ENCODE measurements at regions not wholly inside any gene's neighbourhood (a gene's known extent, or its start where the extent isn't known, plus 50 kb on each side); places are given as distances from the start of the nearest gene placed in this dataset.
A peak's percentile ranks its signal among the peaks of the same experiment; 100 is the strongest.

DNA sequence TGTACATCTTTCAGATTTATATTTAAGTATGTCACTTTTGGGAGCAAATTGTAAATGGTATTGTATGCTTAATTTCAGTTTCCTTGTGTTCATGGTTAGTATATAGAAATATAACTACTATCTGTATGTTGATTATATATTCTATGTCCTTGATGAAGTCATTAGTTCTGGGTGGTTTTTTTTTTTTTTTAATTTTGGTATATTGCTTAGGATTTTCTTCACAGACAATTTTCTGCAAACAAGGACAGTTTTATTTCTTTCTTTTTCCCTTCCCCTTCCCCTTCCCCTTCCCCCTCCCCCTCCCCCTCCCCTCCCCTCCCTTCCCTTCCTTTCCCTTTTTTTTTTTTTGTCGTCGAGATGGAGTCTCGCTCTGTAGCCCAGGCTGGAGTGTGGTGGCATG lies 430.0 kb downstream of the TYW1 start:
- no peak for DNase-seq

- no peak for DNase-seq
Observed at GRCh38 chr7:67429735-67430134, 433.1 kb downstream of the TYW1 start.

DNA sequence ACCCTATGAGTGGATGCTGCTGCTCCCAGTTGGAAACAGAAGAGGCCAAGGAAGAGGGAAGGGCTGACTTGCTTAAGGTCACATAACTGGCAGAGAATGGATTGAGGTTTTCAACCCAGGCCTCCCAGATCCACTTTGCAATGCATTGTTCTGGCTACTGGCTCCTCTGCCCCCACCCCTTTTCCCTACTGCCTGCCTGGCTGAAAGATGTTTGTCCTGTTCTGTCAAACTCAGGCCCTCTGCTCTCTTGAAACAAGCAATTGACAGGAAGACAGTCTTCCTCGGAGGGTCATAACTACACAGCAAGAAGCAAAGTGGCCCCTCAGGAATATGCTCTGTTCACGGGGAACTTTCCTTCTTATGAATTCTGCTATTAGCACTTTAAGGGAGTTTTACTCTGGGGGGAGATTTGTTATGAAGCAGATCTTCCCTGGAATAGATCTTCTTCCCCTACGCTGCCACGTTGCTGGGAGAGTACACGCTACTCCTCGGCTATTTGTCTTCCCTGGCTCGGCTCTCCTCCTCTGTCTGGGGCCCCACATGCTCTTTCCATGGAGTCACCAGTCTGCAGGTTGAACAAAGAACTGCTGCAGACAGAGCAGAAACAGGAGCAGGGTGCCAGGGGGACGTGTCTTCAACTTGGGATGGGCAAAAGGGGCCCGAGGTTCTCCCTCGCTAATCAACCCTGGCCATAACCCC lies 436.1 kb downstream of the TYW1 start:
- DNase-seq = no peak

DNA sequence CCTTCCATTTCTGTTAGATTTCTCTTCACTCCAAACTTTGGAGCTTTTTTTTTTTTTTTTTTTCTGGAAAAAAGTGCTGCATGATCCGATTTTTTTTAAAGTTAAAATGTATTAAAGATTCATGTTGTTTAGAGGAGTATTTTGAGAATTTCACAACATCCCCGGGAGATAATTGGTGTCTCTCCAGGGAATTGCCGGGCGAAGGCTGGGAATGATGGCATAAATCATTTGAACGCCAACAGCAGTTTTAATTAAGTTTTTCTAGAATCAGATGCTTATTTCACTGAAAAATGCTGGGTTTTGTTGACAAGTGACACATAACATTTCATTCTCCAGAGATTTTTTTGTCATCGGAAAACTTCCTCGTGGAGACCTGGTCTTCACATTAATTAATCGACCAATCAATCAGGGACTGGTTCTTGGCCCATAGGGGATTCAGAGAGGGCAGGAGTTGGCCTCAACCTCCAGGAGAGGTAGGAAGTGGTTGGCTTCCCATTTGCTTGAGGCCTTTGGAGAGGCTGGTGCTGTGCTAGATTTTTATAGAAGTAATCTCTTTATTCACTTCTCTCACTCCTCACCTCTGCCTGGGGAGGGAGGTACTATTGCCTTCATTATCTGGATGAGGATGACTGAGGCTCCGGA lies 439.4 kb downstream of the TYW1 start:
- no peak for DNase-seq

- DNase-seq = no peak
Observed at GRCh38 chr7:67438198-67438882, 441.7 kb downstream of the TYW1 start.

- DNase-seq = no peak
Observed at GRCh38 chr7:67438913-67439505, 442.4 kb downstream of the TYW1 start.

GRCh38 chr7:67440321-67440720 lies 443.7 kb downstream of the TYW1 start:
- DNase-seq = no peak

GRCh38 chr7:67445728-67446127 lies 449.1 kb downstream of the TYW1 start:
- DNase-seq = no peak

- DNase-seq = no peak
Observed at GRCh38 chr7:67447297-67447696, 450.7 kb downstream of the TYW1 start.

- peak; percentile 65 for DNase-seq
Observed at GRCh38 chr7:67448271-67448670, 451.6 kb downstream of the TYW1 start.

GRCh38 chr7:67450171-67450570 lies 453.5 kb downstream of the TYW1 start:
- no peak for DNase-seq

- DNase-seq = no peak
Observed at GRCh38 chr7:67451306-67451705, 454.7 kb downstream of the TYW1 start.

GRCh38 chr7:67452516-67453026 lies 455.9 kb downstream of the TYW1 start:
- no peak for DNase-seq

DNA sequence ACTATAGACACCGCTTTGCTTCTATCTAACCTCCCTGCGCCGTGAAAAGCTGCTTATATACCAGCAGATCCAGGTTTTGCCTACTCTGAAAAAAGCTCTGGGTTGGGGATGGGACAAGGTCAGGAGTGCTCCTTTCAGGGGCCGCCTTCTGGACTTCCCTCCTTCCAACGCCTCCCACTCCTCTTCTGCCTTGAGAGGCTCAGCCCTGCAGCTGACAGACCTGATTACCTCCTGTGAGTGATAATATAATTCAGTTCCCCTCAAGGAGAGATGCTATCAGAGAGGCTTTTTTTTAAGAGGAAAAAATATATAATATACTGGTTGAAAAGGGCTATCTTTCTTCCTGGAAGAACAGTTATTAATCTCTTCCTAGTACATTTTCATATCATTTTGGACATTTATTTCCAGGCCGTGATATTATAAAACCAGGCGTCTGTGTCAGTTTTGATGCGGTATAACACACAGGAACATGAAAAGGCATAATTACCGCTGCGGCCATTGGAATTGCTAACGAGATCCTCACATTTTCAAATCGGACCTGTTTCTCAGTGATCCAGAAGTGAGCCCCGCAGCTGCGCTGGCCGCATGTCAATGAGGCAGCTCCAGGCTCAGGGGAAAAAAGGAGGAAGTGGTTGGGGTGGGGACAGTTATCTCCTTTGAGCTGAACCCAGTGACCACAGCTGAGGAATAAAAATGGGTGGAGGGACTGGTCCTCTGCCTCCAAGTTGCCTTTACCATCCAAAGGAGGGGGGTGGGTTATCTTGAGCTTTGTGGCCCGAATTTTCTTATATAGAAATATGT lies 457.1 kb downstream of the TYW1 start:
- no peak for DNase-seq

DNA sequence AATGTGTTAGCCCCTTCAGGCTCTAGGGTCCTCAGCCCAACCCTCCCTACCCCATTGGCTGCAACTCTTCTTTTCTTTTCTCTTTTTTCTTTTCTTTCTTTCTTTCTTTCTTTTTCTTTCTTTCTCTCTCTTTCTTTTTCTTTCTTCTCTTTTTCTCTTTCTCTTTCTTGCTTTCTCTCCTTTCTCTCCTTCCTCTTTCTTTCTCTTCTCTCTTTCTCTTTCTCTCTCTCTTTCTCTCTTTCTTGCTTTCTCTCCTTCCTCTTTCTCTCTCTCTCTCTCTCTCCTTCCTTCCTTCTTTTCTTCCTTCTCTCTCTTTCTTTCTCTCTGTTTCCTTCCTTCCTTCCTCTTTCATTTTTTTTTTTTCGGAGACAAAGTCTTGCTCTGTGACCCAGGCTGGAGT lies 458.9 kb downstream of the TYW1 start:
- no peak for DNase-seq

DNA sequence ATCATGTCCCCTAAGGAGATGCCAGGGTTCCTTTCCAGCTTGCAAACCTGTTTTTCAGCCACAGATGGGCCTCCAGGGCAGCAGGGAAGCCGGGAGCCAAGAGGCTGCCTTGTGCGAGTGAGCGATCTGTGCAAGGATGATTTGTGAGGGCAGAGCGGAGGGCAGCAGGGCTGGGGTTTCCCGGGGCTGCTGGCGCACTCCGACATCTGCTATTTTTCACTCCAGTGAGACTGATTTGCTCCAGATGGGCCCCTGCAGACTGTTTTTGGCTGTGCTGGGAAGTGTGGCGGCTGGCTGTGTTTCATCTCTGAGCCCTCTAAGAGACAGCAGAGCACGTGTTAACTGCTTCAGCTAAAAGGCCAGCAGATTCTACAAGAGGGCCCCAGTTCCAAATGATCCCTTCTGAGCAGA lies 466.2 kb downstream of the TYW1 start:
- peak; percentile 51 for DNase-seq

DNA sequence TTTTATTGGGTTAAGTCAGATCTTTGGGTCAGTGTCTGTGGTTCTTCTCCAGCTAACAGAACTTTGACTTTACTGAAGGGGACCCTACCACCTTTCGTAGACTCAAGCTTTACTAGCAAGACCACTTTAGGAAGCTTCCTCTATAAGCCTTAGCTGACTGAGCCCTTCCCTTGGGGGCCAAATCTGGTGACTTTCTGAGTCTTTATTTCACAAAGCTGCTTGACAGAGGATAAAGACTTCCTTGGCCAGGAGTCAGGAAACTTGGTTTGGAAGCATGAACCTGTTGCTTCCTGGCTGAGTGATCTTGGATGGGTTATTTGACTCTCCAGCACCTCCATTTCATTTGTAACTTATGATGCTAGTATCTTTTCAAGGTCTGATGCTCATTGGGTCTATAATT lies 466.7 kb downstream of the TYW1 start:
- DNase-seq = no peak

DNA sequence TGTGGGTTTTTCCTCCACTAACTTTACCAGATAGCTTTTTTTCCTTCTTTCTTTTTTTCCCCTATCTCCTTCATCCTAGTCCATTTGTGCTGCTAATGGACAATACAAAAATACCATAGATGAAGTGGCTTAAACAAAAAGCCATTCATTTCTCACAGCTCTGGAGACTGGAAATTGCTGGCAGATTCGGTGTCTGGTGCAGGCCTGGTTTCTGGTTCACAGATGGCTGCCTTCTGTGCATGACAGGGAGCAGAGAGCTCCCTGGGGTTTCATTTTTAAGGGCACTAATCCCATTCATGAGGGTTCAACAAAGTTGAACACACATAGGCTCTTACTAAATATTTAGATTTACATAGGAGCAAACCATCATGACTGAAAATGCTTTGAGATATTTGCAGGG lies 467.4 kb downstream of the TYW1 start:
- no peak for DNase-seq

DNA sequence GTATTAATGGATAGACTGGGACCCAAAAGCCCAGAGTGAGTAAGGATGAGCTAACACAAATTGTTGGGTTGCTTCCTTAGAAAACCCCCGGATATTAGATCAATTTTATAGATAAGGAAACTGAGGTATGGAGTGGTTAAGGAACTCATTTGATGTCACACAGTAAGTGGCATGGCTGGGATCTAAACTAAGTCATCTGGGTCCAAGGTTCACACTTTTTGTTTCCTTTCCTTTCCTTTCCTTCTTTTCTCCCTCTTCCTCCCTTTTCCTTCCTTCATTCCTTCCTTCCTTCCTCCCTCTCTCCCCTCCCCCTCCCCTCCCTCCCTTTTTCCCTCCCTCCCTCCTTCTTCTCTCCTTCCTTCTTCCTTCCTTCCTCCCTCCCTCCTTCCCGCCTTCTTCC lies 469.5 kb downstream of the TYW1 start:
- DNase-seq = no peak

- peak; percentile 20 for DNase-seq
Observed at GRCh38 chr7:67470256-67470751, 473.7 kb downstream of the TYW1 start.

DNA sequence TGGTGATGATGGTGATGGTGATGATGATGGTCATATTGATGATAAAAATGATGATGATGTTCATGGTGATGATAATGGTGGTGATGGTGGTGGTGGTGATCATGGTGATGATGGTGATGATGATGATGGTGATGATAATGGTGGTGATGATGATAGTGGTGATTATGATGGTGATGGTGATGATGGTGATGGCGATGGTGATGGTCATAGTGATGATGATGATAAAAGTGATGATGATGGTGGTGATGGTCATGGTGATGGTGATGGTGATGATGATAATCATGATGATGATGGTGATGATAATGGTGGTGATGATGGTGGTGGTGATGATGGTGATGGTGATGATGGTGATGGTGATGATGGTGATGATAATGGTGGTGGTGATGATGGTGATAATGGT lies 478.7 kb downstream of the TYW1 start:
- DNase-seq = no peak

- no peak for DNase-seq
Observed at GRCh38 chr7:67478066-67478465, 481.4 kb downstream of the TYW1 start.

All from fibroblast of skin of right quadriceps (primary cell).